Right cardiac atrium (tissue), 5 donors: ENCODE measurements at regions not wholly inside any gene's neighbourhood (a gene's known extent, or its start where the extent isn't known, plus 50 kb on each side); places are given as distances from the start of the nearest gene placed in this dataset.

Experiments
- ATAC-seq, 2 donors: fragments of 200-7000 bp; cut with Tn5 transposase; one replicate each; pipeline versions ENCODE4 v1.8.0 to v1.9.1; 2020; ENCODE audit warnings: moderate library complexity in 2 of 2, mild to moderate bottlenecking in 1 of 2
- DNase-seq, 3 donors: peaks; one replicate each; pipeline ENCODE4 v3.0.0-alpha.2; 2020
- H3K27ac ChIP-seq: one replicate; pipeline ENCODE4 v1.5.1; 2013; ENCODE audit warnings: mild to moderate bottlenecking, low read length, control low read depth, moderate library complexity
- H3K27me3 ChIP-seq: one replicate; pipeline ENCODE4 v1.6.1; 2013; ENCODE audit not compliant: control insufficient read depth, insufficient read depth
- H3K4me1 ChIP-seq: one replicate; pipeline ENCODE4 v1.6.1; 2013; ENCODE audit warnings: low read length; ENCODE audit not compliant: control insufficient read depth, insufficient read depth
- H3K4me3 ChIP-seq: one replicate; pipeline ENCODE4 v1.5.1; 2013; ENCODE audit warnings: low read length, control low read depth
- H3K9me3 ChIP-seq: one replicate; pipeline ENCODE4 v1.6.1; 2013; ENCODE audit warnings: low read length; ENCODE audit not compliant: control insufficient read depth
- WGBS: extraction: QIAGEN DNeasy Blood & Tissue Kit; methylation state at CpG from one replicate; pipeline ENCODE4 v1.1.7; 2013; 5-methylcytosine and 5-hydroxymethylcytosine counted together
- intact Hi-C, 4 donors: fragments of 100-400 bp; cut with DNase I; formaldehyde crosslinking; loops; one replicate each; pipeline versions ENCODE4 v1.11.0 to v1.14.0; 2022 to 2023
- donor health status: healthy with polysubstance abuse.
- donor health status: DM: no; HTN: yes; CAD: no.
- donor health status: DM: no; HTN: no; CAD: no.
- donor health status: DM: no; HTN: yes; CAD: no; lungs with severe emphysema.
- donor health status: DM: yes; HTN: yes; CAD: no.

DNA sequence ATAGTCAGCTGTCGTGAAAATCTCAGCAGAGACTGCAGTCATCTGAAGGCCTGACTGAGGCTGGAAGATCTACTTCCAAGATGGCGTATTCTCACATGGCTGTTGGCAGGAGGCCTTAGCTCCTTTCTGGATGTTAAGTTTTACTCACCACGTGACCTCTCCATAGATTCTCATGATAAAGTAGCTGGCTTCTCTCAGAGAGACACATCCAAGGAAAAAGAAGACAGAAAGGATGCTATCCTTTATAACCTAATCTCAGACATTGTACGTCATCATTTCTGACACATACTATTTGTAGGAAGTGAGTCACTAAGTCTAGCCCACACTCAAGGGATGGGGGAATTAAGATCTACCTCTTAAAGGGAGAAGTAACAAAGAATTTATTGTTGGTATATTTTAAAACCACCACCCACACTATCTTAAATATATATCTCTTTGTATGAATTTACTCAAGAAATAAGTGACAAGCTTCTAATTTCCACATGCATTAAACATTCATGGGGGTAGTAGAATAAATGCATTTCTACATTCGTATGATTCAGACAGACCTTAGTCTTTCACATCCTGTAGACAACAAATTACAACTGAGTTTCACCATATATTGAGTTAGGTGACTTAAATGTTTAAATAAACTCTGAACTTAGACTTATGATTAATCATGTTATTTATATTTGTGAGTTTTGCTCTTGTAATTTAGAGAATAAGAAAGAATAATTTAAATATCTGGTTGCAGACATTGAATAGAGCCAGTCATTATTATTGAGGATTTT, 411.0 kb downstream of the LRIG3 start:
- DNase-seq (no peak), ATAC-seq (no peak)
- H3K27ac ChIP-seq, result no peak overlapping the region
- intact Hi-C loops, result no loop called here
- H3K4me3 ChIP-seq, result no peak overlapping the region
- H3K27me3 ChIP-seq, result no peaks in the 10 kb centered on the region
- H3K9me3 ChIP-seq, result no peaks in the 10 kb centered on the region
- WGBS, result 76% methylated on average over 5 of the region's 5 CpGs
- no peaks in the 10 kb centered on the region for H3K4me1 ChIP-seq

DNA sequence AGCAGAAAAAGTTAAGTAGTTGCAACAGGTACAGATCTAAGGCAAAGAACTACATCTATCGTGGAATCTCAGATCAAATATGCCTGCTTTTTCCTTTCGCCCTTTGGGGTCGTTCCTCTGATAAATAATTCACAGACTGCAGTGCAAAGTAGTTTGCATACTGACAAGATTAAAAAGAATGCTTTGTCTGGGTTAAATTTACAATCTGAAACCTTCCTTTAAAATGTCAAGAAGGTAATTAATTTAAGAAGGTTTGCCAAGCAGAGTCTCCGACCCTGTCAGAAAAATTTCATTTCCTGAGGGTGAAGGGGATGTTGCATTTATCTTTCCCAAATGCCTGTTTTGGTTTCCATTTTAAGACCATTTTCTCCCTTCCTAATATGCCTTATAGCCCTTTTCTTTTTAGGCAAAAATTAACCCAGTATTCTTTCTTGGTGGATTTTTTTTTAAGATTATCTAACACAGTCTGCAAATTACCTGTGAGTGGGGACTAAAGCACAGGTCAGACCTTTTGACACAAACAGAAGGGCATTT, 406.9 kb downstream of the LRIG3 start:
- no peak for ATAC-seq
- DNase-seq, result no peak
- no peak overlapping the region for H3K27ac ChIP-seq
- H3K4me3 ChIP-seq, result no peak overlapping the region
- no peaks in the 10 kb centered on the region for H3K4me1 ChIP-seq
- no peaks in the 10 kb centered on the region for H3K27me3 ChIP-seq
- peaks cover 1% of the 10 kb centered on the region for H3K9me3 ChIP-seq
- intact Hi-C loops, result no loop called here
- WGBS, result 63% methylated on average over 4 of the region's 4 CpGs

DNA sequence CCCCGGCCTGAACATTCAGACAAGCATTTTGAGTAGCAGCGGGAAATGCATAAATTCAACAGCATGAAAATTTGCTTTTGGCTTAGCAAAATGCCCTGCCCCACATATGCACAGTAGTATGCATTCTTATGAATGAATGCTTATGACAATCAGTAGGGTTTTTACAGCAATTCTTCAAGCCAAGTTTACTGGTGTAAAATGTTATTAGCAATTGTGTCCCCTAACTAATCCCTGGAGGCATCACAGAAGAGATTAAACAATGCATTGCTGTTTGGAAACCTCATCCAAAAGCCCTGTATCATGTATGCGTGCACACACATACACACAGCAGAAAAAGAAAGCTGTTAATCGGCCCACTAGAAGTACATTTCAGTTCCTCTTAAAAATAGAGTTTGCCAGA, 406.5 kb downstream of the LRIG3 start:
- 49% methylated on average over 4 of the region's 4 CpGs for WGBS
- no peak for DNase-seq
- H3K27ac ChIP-seq, result no peak overlapping the region
- H3K9me3 ChIP-seq, result peaks cover 1% of the 10 kb centered on the region
- no peak overlapping the region for H3K4me3 ChIP-seq
- intact Hi-C loops, result no loop called here
- no peak for ATAC-seq
- H3K27me3 ChIP-seq, result no peaks in the 10 kb centered on the region
- no peaks in the 10 kb centered on the region for H3K4me1 ChIP-seq

DNA sequence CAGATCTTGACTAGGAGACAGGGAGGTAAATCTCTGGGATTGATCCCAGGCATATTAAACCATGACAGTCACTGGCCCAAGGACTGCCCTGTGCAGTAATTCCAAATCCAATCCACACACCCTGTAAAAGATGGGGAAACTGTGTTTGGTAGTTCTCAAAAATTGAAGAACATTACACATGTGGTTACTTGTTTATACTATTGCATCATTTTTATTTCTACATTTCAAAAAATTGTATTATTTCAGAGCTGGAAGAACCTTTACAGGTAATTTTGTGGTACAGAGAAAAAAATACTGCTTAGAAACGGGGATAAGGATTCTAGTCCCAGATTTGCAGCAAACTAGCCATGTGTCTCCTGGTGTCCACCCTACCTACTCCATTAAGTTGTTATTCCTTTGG, 400.5 kb downstream of the LRIG3 start:
- Histone ChIP-seq H3K4me3 (no peak overlapping the region), H3K4me1 (no peaks in the 10 kb centered on the region), H3K27me3 (no peaks in the 10 kb centered on the region), H3K27ac (no peak overlapping the region), H3K9me3 (peaks cover 1% of the 10 kb centered on the region)
- 77% methylated on average over 1 of the region's 1 CpG for WGBS
- ATAC-seq (no peak), DNase-seq (no peak)
- intact Hi-C loops, result no loop called here

DNA sequence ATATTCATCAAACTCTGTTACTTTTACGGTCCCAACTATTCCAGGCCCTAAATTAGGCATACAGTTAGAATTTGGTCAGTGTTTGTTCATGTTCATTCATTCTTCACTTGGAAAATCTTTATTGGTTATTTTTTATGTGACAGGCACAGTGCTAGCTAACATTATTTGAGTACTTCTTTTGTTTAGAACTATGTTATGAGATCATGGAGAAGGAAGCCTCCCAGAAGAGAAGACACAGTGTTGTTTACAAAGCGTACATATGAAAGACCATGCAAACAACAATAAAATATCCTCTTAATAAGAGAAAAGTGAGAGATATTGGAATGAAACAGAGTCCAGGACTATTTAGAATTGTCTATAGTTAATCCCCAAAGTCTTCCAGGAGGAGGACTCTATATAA, 399.2 kb downstream of the LRIG3 start:
- ATAC-seq, result no peak
- intact Hi-C loops, result no loop called here
- 94% methylated on average over 2 of the region's 2 CpGs for WGBS

DNA sequence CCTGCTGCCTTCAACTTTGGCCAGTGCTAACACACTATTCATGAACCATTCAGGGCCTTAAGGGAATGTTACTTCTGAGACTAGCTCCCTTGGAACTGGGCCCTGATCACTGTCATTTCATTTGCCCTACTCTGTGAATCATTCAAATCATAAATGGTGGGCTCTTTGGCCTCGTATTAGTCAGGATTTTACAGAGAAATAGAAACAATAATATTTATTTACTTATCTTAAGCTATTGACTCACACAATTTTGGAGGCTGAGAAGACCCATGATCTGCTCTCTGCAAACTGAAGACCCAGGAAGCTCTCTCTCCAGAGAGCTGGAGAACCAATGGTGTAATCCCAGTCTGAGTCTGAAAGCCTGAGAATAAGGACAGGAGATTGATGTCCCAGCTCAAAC, 398.5 kb downstream of the LRIG3 start:
- WGBS, result 77% methylated on average over 1 of the region's 1 CpG
- no peaks in the 10 kb centered on the region for H3K4me1 ChIP-seq
- DNase-seq, result no peak

More for the DNA sequence above, 399.2 kb downstream of the LRIG3 start:
- no peak for DNase-seq
- Histone ChIP-seq H3K4me3 (no peak overlapping the region), H3K27me3 (no peaks in the 10 kb centered on the region), H3K4me1 (no peaks in the 10 kb centered on the region), H3K9me3 (peaks cover 1% of the 10 kb centered on the region), H3K27ac (no peak overlapping the region)

DNA sequence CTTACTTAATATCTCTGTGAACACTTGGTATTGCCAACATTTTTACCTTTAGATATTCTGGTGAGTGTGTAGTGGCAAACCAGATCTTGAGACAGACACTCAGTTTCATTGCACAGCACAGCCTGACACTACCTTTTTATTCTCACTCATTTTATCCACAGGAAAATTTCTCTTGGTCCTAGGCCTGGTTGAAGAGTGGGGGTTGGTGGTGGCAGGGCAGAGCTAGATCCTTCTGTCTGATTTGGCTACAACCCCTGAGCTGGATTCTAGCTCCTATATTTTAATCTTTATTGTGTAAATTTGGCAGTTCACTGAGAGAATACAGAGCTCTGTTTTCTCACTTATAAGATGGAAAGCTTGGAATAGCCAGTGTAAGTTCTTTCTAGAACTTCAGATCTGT, 396.9 kb downstream of the LRIG3 start:
- intact Hi-C loops, result no loop called here
- no peak overlapping the region for H3K4me3 ChIP-seq
- H3K4me1 ChIP-seq, result no peaks in the 10 kb centered on the region
- H3K27ac ChIP-seq, result no peak overlapping the region
- no peaks in the 10 kb centered on the region for H3K9me3 ChIP-seq
- DNase-seq (no peak), ATAC-seq (no peak)
- H3K27me3 ChIP-seq, result no peaks in the 10 kb centered on the region

More for the DNA sequence above, 398.5 kb downstream of the LRIG3 start:
- Histone ChIP-seq H3K27me3 (no peaks in the 10 kb centered on the region), H3K27ac (no peak overlapping the region), H3K4me3 (no peak overlapping the region), H3K9me3 (peaks cover 1% of the 10 kb centered on the region)
- intact Hi-C loops, result no loop called here
- no peak for ATAC-seq

DNA sequence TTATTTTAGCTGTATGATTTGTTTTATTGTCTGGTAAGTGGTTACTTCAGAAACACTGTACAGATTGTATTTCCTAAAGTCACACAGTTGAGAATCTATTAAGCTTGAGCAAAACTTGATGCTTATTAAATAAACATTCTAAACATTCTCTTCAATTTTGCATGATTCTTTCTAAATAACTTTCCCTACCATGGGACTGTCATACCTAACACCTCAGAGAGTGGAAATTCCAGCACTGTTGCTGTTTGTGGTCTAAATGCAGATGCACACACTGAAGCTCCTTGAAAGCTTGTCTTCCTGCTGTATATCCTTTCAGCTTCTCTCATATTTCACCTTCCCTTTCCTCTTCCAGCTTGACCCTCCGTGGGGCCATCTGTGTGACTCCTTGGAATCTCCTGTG, 392.0 kb downstream of the LRIG3 start:
- H3K4me3 ChIP-seq, result no peak overlapping the region
- H3K9me3 ChIP-seq, result no peaks in the 10 kb centered on the region
- DNase-seq (no peak), ATAC-seq (no peak)
- H3K27me3 ChIP-seq, result no peaks in the 10 kb centered on the region
- H3K4me1 ChIP-seq, result no peaks in the 10 kb centered on the region
- H3K27ac ChIP-seq, result no peak overlapping the region
- 0% methylated on average over 1 of the region's 1 CpG for WGBS
- intact Hi-C loops, result no loop called here

DNA sequence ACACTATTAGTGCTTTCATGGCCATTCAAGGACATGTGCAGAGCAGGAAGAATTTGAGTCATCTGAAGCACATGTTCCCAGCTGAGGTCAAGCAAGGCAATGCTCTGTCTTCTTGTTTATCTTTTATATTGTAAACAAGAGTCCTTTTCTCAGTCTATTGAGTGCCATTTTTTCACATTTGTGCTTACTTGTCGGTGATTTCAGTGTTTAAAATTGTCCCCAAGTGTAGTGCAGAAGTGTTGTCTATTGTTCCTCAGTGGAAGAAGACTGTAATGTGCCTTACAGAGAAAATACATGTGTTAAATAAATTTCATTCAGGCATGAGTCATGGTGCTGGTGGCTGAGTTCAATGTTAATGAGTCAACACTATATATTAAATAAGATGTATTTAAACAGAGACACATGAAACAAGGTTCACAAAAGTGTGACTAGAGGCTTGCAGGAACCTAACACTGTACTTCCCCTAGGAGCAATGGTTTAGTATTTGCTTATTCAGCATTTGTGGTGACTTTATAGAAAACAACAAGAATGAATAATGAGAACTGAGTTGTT, 391.1 kb downstream of the LRIG3 start:
- no peaks in the 10 kb centered on the region for H3K9me3 ChIP-seq
- H3K4me1 ChIP-seq, result no peaks in the 10 kb centered on the region
- no peak overlapping the region for H3K27ac ChIP-seq
- intact Hi-C loops, result no loop called here
- no peak for ATAC-seq
- no peak for DNase-seq
- whole genome bisulfite sequencing, result 44% methylated on average over 1 of the region's 1 CpG
- H3K27me3 ChIP-seq, result no peaks in the 10 kb centered on the region
- no peak overlapping the region for H3K4me3 ChIP-seq

DNA sequence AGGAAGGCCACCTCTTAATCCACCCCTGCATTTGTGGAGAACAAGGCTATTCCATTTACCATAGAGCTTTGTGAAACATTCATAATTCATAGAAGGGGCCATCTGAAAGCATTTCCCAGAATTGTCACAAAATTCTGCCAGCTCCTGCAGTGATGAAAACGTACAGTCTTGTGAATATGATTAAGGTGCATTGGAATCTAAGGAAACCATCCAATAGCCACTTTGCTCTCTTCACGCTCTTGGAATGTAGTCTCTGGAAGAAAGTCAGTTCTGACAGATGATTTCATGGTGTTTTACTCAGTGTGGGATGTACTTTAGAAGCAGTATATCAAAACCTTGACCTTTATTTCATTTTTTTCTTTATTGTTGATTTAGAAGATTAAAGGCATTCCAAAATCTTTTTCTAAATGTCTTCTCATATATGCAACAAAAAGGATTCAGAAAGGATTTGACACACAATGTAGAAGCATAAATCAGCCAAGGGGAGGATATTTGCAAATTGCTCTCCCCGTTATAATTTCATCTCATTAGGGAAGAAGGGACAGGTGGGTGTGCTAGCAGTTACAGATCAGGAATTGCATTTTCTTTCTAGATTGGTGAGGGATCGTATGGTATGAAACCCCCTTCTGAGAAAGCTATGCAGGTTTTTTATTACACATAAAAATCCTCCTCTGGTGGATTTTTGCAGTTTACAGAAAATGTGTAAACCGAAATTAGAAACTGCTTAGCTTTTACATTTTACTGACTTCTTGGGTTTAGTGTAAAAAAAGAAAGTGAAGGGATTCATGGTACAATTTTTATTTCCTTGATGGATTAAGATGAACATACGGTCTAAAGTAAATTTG, 390.2 kb downstream of the LRIG3 start:
- 67% methylated on average over 6 of the region's 6 CpGs for WGBS
- Histone ChIP-seq H3K4me3 (no peak overlapping the region), H3K9me3 (no peaks in the 10 kb centered on the region), H3K27ac (no peak overlapping the region), H3K27me3 (no peaks in the 10 kb centered on the region), H3K4me1 (no peaks in the 10 kb centered on the region)
- ATAC-seq (peak in 1 of 2 donors; percentile 23), DNase-seq (no peak)
- intact Hi-C loops, result loop anchor here in 2 of 4 donors (10.0 kb wide), 2 partner anchors 545 to 625 kb away; no protein-coding TSS in a partner anchor

DNA sequence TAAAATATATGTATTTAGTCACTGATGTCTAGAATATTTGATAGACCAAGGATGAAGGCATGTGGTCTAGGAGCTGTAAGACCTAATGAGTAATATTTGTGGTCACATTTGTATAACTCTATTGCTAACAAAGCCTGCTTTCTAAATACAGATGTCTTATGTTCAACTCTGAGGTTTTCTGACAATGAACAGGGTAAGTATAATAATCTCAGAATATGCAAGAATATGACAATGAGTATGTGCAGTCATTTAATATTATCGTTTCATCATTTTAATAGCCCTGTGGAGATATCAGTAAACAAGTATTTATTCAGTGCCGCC, 389.6 kb downstream of the LRIG3 start:
- 87% methylated on average over 2 of the region's 2 CpGs for WGBS
- Histone ChIP-seq H3K4me1 (no peaks in the 10 kb centered on the region), H3K27ac (no peak overlapping the region), H3K27me3 (no peaks in the 10 kb centered on the region), H3K4me3 (no peak overlapping the region), H3K9me3 (no peaks in the 10 kb centered on the region)
- intact Hi-C loops, result loop anchor here in 2 of 4 donors (10.0 kb wide), 2 partner anchors 546 to 624 kb away; no protein-coding TSS in a partner anchor
- DNase-seq, result no peak
- no peak for ATAC-seq
